Urinary bladder (tissue), 3 donors: ENCODE measurements at regions not wholly inside any gene's neighbourhood (a gene's known extent, or its start where the extent isn't known, plus 50 kb on each side); places are given as distances from the start of the nearest gene placed in this dataset.

Experiments used
- DNase-seq: peaks from one replicate; pipeline ENCODE4 v3.0.0-alpha.2; 2015; ENCODE audit errors: extremely low spot score
- H3K27ac ChIP-seq: one replicate; pipeline ENCODE4 v1.5.1; 2013; ENCODE audit warnings: low read depth, mild to moderate bottlenecking, moderate library complexity
- H3K36me3 ChIP-seq: one replicate; pipeline ENCODE4 v1.6.1; 2013; ENCODE audit warnings: mild to moderate bottlenecking, moderate library complexity; ENCODE audit not compliant: insufficient read depth
- H3K4me1 ChIP-seq: one replicate; pipeline ENCODE4 v1.6.1; 2013; ENCODE audit warnings: mild to moderate bottlenecking, moderate library complexity; ENCODE audit not compliant: insufficient read depth
- H3K4me3 ChIP-seq: one replicate; pipeline ENCODE4 v1.5.1; 2013; ENCODE audit warnings: low read depth, low read length
- WGBS: extraction: QIAGEN DNeasy Blood & Tissue Kit; methylation state at CpG from one replicate; pipeline ENCODE4 v1.1.7; 2013; 5-methylcytosine and 5-hydroxymethylcytosine counted together
- donor health status: healthy with polysubstance abuse.
- donor health status: healthy.

DNA sequence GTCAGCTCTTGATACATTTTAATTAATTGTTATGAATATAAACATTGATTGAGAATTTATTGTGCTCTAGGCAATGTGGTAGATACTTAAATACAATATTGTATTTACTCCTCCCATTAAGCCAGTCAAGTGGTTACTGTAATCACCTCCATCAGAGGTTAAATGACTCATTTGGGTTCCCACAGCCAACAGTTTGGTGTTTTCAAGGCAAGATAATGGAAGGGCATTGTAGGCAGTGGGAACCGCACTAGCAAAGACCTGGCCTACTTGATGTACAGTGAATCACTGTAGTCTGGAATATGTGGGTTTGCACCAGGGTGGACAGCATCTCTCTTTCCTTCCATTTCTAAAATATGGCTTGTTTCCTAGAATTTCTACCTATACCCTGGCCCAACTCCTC is 127.4 kb downstream of the EDEM1 start:
- Histone ChIP-seq H3K36me3 (no peaks in the 10 kb centered on the region), H3K4me3 (no peak overlapping the region), H3K27ac (no peak overlapping the region), H3K4me1 (no peaks in the 10 kb centered on the region)
- WGBS: 91% methylated on average over 1 of the region's 1 CpG
- no peak for DNase-seq

DNA sequence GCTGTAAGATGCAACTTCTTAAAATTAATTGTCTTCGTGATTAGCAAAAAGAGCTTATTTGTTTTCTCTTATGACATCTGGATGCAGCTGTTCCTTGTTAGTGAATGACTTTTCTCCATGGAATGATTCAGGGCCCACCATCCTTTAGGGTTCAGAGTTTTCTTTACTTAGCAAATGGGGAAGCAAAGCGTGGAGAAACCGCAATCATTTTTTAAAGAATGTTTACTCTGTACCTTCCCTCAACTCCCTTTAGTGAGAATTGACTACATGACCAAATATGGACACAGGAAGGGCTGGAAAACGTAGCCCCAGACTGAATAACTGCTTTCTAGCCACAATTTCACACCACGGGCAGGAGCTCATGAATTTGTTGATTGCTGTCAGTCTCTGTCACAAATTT is 130.1 kb downstream of the EDEM1 start:
- H3K4me3 ChIP-seq: no peak overlapping the region
- no peaks in the 10 kb centered on the region for H3K36me3 ChIP-seq
- no peak overlapping the region for H3K27ac ChIP-seq
- no peaks in the 10 kb centered on the region for H3K4me1 ChIP-seq
- WGBS: 51% methylated on average over 5 of the region's 5 CpGs
- no peak for DNase-seq

DNA sequence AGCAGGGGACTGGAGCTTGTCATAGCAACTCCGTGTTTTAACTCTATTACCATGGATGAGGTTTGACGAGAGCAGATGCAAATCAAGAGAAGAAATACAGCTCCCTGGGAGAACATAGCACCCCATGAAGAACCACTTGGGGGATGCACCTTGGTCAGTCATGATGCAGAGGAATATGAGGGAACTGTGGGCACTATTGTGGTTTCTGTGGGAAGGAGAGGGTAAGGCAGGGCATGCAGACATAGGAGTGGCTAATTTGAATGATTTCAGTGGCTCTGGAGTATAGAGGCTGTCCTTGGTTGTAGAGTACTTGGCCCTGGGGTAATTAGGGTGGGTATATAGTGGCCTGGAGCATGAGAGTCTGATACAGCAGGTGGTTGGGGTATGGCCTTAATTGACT is 131.9 kb downstream of the EDEM1 start:
- Histone ChIP-seq H3K4me3 (no peak overlapping the region), H3K36me3 (no peaks in the 10 kb centered on the region), H3K4me1 (no peaks in the 10 kb centered on the region), H3K27ac (no peak overlapping the region)
- DNase-seq: no peak
- WGBS: 91% methylated on average over 2 of the region's 2 CpGs

DNA sequence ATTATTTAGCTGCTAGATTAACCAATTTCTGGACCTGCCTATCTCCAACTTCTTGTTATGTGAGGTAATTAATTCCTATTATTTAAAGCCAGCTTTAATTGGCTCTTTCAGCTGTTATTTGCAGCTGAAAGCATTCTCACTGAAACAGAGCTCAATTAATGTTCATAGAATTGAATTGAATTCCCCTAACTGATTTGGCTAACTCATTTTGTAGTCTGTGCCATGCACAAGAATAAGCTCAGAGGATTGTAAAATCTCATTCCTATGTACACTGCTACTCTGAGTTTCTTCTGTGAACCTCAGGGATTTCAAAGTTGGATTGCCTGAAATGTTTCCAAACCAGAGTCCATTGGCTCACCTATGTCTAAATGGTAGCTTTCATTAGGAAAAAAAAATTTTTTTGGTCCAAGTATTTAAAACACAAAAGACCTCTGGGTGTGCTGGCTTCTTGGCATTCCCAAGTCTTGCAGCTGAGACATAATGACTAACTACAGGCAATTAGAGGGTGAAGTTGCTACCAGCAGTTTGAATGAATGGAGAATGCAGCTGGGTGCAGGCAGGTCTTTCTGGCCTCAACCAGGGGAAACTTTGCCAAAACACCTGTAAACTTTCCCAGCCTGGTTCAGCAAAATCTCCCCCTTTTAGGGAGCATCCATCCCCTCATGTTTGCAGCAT is 134.3 kb downstream of the EDEM1 start:
- Histone ChIP-seq H3K36me3 (no peaks in the 10 kb centered on the region), H3K27ac (no peak overlapping the region), H3K4me3 (no peak overlapping the region), H3K4me1 (no peaks in the 10 kb centered on the region)
- DNase-seq: no peak

DNA sequence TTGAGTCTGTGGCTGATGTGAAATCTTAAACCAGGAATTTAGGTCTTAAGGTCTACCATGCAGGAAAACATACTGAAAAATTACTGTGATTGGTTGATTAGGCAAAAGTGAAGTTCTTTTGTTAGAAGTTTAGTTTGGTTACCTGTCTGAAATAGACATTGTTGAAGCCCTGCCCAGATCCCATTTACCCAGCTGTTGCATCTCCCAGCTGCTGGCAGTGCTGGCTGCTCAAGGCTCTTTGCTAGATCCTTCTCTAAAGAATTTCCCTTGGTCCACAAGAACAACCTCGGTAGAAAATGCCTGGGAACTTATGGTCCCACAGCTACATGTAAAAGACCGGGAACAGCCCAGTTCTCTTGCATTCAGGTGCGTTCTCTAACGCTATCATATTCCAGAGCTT is 137.3 kb downstream of the EDEM1 start:
- DNase-seq: no peak
- no peaks in the 10 kb centered on the region for H3K36me3 ChIP-seq
- WGBS: 64% methylated on average over 4 of the region's 4 CpGs

DNA sequence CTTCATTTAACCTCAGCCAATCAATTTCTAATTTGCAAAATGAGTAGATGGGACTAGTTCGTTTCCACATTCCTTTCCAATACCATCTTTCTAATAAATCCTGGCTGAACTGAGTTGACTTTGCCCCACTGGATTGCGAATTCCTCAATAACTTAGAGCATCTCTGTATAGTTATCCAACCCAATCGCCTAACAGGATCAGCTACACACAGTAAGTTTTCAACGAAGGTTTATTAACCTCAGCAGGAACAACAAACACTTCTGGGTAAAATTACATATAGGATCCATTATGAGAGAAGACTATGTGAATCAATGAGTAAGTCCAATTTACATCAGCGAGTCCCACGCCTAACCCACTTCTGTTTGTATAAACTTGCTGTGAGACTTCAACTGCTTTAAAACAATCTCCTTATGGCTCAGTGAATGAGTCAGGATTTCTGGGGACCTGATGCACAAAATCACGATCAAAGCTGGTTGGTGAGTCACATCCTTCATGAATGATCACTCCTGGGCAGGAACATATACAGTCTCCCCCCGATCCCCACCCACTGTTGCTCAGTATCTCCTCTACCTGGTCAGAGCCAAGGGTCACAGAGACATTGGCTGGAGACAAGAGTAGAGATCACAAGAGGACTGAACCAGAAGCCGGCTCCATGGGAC is 142.8 kb downstream of the EDEM1 start:
- Histone ChIP-seq H3K27ac (no peak overlapping the region), H3K36me3 (no peaks in the 10 kb centered on the region), H3K4me3 (no peak overlapping the region), H3K4me1 (no peaks in the 10 kb centered on the region)
- WGBS: 79% methylated on average over 9 of the region's 9 CpGs
- no peak for DNase-seq

More for the DNA sequence above, 137.3 kb downstream of the EDEM1 start:
- Histone ChIP-seq H3K4me1 (no peaks in the 10 kb centered on the region), H3K27ac (no peak overlapping the region), H3K4me3 (no peak overlapping the region)

DNA sequence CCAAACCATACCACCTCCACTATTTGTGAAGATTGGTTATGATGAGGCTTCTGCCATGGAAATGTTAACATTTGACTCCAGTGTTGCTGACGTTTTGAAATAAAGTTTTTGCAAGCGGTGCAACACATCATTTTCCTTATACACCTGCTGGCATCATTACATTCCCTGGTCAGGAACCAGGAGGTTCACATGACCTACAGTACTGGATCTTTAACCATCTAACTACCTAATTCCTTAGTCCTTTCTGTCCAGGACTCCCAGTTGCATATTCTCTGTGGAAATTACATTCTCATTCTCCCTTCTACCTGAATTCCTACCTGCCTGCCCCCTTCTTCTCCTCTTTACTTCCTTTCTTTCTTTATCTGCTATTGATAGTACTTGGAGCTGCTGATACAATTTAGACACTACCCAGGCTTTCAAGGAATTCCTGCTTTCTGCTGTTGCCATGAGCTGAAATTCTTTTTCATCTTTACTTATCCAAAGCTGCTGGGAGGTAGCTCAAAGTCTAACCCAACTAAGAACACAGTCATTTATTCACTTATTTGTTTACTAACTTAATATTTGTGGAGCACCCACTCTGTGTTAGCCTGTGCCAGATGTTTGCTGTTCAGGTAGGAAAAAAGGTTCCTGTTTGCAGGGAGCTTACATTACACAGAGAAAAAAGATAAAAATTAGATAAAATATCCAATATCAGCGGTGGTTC is 144.2 kb downstream of the EDEM1 start:
- DNase-seq: no peak
- Histone ChIP-seq H3K36me3 (no peaks in the 10 kb centered on the region), H3K4me1 (no peaks in the 10 kb centered on the region), H3K4me3 (no peak overlapping the region), H3K27ac (no peak overlapping the region)
- WGBS: 81% methylated on average over 3 of the region's 3 CpGs

DNA sequence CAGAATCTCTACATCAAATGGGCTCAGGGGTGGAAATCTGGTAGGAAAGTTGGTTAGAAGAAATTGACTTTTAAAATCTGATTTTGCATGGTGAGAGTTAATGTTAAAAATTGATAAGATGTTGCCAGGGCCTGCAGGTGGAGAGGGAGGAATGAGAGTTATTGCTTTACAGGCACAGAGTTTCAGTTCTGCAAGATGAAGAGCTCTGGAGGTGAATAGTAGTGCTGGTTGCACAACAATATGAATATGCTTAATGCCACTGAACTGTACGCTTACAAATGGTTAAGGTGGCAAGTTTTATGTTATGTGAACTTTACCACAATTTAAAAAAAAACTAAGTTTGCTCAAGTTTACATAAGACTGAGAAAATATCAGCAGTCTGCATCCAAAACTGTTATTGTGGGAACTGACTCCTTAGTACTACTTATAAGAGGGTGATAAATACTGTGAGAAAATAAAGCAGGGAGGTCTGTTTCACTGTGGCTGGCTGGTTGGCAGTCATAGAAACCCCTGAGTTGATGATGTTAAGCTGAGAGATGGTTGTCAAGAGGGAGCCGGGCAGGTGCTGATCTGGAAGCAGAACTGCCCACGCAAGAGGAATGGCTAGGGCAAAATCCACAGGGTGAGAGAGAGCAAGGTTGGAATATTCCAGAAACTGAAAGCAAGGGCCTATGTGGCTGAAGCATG is 144.9 kb downstream of the EDEM1 start:
- no peak for DNase-seq
- Histone ChIP-seq H3K4me1 (no peaks in the 10 kb centered on the region), H3K4me3 (no peak overlapping the region), H3K36me3 (no peaks in the 10 kb centered on the region), H3K27ac (no peak overlapping the region)
- WGBS: 67% methylated on average over 3 of the region's 3 CpGs

DNA sequence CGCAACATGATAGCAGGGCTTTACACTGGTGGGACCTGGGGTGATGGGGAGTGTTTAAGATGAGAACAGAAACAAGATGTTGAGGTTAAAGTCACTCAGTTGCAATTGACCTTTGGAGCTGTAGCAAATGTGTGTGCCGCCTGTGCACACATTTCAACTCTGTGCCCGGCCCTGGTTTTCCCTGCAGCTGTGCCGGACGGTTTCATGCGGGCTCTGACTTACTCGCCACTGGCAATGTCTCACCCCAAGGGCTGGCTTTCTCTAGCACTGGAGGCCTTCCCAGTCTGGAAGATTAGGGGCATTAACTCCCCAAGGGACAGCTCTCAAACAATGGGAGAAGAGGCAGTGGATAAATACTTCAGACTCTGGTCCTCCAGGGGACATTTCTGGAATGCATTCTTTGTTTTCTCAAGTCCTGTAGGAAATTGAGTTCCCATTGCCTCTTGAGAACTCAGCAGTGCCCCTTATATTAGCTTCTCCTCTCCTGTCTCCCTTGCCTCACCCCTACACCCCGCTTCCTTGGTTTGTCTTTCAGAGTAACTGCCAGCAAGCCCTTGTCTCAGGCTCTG is 152.5 kb downstream of the EDEM1 start:
- Histone ChIP-seq H3K4me1 (no peaks in the 10 kb centered on the region), H3K27ac (no peak overlapping the region)
- WGBS: 93% methylated on average over 8 of the region's 8 CpGs

DNA sequence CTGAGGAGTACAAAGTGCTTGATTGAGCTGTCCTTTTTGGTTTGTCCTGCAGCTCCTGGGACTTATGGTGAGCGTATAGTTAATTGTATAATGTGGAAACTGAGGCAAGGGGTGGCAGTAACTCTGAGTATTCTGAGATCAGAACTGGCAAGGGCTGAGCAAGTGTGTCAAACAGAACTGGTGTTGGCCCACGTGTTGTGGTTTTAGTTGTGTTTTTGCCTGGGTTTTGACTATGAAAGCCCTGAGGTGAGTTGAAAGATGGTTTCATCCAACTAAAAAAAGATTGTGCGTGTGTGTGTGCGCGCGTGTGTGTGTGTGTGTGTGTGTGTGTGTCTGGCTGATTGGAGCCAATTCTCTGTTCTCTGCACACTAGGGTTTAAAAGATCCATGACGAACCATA is 154.1 kb downstream of the EDEM1 start:
- Histone ChIP-seq H3K4me3 (no peak overlapping the region), H3K27ac (no peak overlapping the region), H3K4me1 (no peaks in the 10 kb centered on the region), H3K36me3 (peaks cover under 1% of the 10 kb centered on the region)
- WGBS: 77% methylated on average over 7 of the region's 7 CpGs
- DNase-seq: no peak

More for the DNA sequence above, 152.5 kb downstream of the EDEM1 start:
- DNase-seq: no peak
- no peaks in the 10 kb centered on the region for H3K36me3 ChIP-seq
- H3K4me3 ChIP-seq: no peak overlapping the region

DNA sequence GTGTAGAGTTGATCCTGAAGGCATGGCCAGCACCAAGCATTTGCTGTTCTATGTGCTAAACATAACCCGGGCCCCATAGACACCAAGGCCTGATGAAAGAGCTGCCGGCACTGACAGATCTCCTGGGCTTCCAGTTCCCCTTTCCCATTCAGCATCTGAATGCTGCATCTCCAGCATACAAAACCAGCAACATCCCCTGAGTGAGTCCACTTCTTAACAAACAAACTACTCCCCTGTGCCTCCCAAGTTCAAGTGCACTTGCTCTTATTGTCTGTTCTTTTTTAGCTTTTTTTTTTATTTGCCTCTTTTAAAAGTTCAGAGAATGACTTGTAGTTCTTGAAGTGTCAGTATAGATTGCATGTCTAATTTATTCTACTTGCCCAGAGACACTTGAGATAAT is 156.0 kb downstream of the EDEM1 start:
- no peak for DNase-seq
- 67% methylated on average over 2 of the region's 2 CpGs for WGBS
- Histone ChIP-seq H3K36me3 (peaks cover 1% of the 10 kb centered on the region), H3K4me1 (no peaks in the 10 kb centered on the region), H3K27ac (no peak overlapping the region), H3K4me3 (no peak overlapping the region)

DNA sequence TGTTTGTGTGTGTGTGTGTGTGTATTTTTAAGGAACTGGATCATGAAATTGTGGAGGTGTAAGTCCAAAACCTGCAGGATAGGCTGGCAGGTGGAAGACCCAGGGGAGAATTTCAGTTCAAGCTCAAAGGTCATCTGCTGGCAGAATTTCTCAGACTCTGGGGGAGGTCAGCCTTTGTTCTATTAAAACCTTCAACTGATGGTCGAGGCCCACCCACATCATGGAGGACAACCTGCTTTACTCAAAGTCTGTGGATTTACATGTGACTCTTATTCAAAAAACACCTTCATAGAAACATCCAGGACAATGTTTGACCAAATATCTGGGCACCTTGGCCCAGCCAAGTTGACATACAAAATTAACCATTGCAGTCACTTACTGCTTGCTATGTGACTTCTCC is 157.2 kb downstream of the EDEM1 start:
- no peak overlapping the region for H3K27ac ChIP-seq
- H3K36me3 ChIP-seq: peaks cover 1% of the 10 kb centered on the region
- H3K4me3 ChIP-seq: no peak overlapping the region
- no peaks in the 10 kb centered on the region for H3K4me1 ChIP-seq
- WGBS: 92% methylated on average over 1 of the region's 1 CpG
- no peak for DNase-seq

DNA sequence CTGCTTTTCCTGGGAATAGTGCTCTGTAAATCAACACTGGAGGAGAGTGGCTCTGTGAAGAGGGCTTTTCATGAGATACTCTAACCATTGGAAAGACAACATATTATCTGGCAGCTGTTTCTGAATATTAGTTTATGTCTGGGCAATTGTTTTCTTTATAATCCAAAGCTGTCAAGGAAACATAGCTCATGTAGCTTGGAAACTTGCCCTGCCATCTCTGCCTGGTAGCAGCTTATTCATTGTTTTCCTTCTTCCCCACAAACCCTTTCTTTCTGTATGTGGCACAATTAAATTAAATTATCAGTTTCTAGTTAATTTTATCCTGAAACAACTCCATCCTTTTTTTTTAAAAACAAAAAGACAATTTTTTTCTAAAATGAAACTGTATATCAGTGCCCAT is 160.0 kb downstream of the EDEM1 start:
- peak; percentile 5 for DNase-seq
- Histone ChIP-seq H3K27ac (no peak overlapping the region), H3K4me3 (no peak overlapping the region), H3K36me3 (peaks cover 1% of the 10 kb centered on the region), H3K4me1 (no peaks in the 10 kb centered on the region)
